ENCODE measurements at regions not wholly inside any gene's neighbourhood (a gene's known extent, or its start where the extent isn't known, plus 50 kb on each side); places are given as distances from the start of the nearest gene placed in this dataset.

GRCh38 chr3:70774641-70775040 is 462.2 kb upstream of the MDFIC2 start:
- no peak overlapping the region for H3K9ac ChIP-seq (ENCODE audit: low read length)
- H4K91ac ChIP-seq (ENCODE audit: low read depth, low read length), result no peak overlapping the region
- no peak overlapping the region for H3K14ac ChIP-seq (ENCODE audit: low read length)
- H3K79me1 ChIP-seq (ENCODE audit: low read length), result no peaks in the 10 kb centered on the region
- no peaks in the 10 kb centered on the region for H3K36me3 ChIP-seq (ENCODE audit: control insufficient read depth in 1 of 2, insufficient read depth in 2 of 2, low read length in 2 of 2)
- no peaks in the 10 kb centered on the region for H3K9me3 ChIP-seq (ENCODE audit: insufficient read depth, low read depth, low read length)
- no peak overlapping the region for H3K23ac ChIP-seq (ENCODE audit: low read length)
- H3K18ac ChIP-seq (ENCODE audit: low read length), result no peak overlapping the region
- H2BK5ac ChIP-seq (ENCODE audit: low read depth, low read length, poor library complexity), result no peak overlapping the region
- no peaks in the 10 kb centered on the region for H3K27me3 ChIP-seq (ENCODE audit: insufficient read depth, low read length)
- H3K4me1 ChIP-seq (ENCODE audit: control insufficient read depth in 1 of 2, insufficient read depth in 2 of 2, low read length in 2 of 2), result no peaks in the 10 kb centered on the region
- DNase-seq, result no peak
- H3K79me2 ChIP-seq (ENCODE audit: control insufficient read depth, insufficient read depth, low read length, poor library complexity), result no peaks in the 10 kb centered on the region
- no peak overlapping the region for H3K4me3 ChIP-seq (ENCODE audit: low read depth, low read length)
- no peak overlapping the region for H2AK5ac ChIP-seq (ENCODE audit: low read length)
- no peak overlapping the region for H2BK120ac ChIP-seq (ENCODE audit: insufficient read depth, low read length, poor library complexity)
- H4K8ac ChIP-seq (ENCODE audit: low read depth, low read length), result no peak overlapping the region
- WGBS (ENCODE audit: extremely low coverage, insufficient coverage, insufficient read length), result no CpG with 5 or more reads among the region's 1 CpG
- H4K12ac ChIP-seq (ENCODE audit: low read depth, low read length), result no peak overlapping the region
- H2AFZ ChIP-seq (ENCODE audit: insufficient read depth, low read length, poor library complexity), result no peak overlapping the region
- no peak overlapping the region for H2BK12ac ChIP-seq (ENCODE audit: low read length)
- H3K27ac ChIP-seq (ENCODE audit: low read depth, low read length), result no peak overlapping the region
- H3K4me2 ChIP-seq (ENCODE audit: low read length), result no peak overlapping the region
- H3K4ac ChIP-seq (ENCODE audit: low read depth, low read length), result no peak overlapping the region

GRCh38 chr3:70771426-70772147 is 459.1 kb upstream of the MDFIC2 start:
- Histone ChIP-seq H3K14ac (ENCODE audit: low read length) (no peak overlapping the region), H3K79me1 (ENCODE audit: low read length) (no peaks in the 10 kb centered on the region), H3K4me1 (ENCODE audit: control insufficient read depth in 1 of 2, insufficient read depth in 2 of 2, low read length in 2 of 2) (no peaks in the 10 kb centered on the region), H3K9ac (ENCODE audit: low read length) (no peak overlapping the region), H4K91ac (ENCODE audit: low read depth, low read length) (no peak overlapping the region), H3K4me3 (ENCODE audit: low read depth, low read length) (no peak overlapping the region), H3K36me3 (ENCODE audit: control insufficient read depth in 1 of 2, insufficient read depth in 2 of 2, low read length in 2 of 2) (no peaks in the 10 kb centered on the region), H4K12ac (ENCODE audit: low read depth, low read length) (no peak overlapping the region), H4K8ac (ENCODE audit: low read depth, low read length) (no peak overlapping the region), H3K4me2 (ENCODE audit: low read length) (no peak overlapping the region), H2BK5ac (ENCODE audit: low read depth, low read length, poor library complexity) (no peak overlapping the region), H2BK120ac (ENCODE audit: insufficient read depth, low read length, poor library complexity) (no peak overlapping the region), H3K27me3 (ENCODE audit: insufficient read depth, low read length) (no peaks in the 10 kb centered on the region), H3K79me2 (ENCODE audit: control insufficient read depth, insufficient read depth, low read length, poor library complexity) (no peaks in the 10 kb centered on the region), H3K9me3 (ENCODE audit: insufficient read depth, low read depth, low read length) (no peaks in the 10 kb centered on the region), H3K4ac (ENCODE audit: low read depth, low read length) (no peak overlapping the region), H3K27ac (ENCODE audit: low read depth, low read length) (no peak overlapping the region), H2AFZ (ENCODE audit: insufficient read depth, low read length, poor library complexity) (no peak overlapping the region), H3K18ac (ENCODE audit: low read length) (no peak overlapping the region), H3K23ac (ENCODE audit: low read length) (no peak overlapping the region), H2BK12ac (ENCODE audit: low read length) (no peak overlapping the region), H2AK5ac (ENCODE audit: low read length) (no peak overlapping the region)
- WGBS (ENCODE audit: extremely low coverage, insufficient coverage, insufficient read length), result no CpG with 5 or more reads among the region's 4 CpGs
- DNase-seq, result no peak

- Histone ChIP-seq H3K36me3 (ENCODE audit: control insufficient read depth in 1 of 2, insufficient read depth in 2 of 2, low read length in 2 of 2) (no peaks in the 10 kb centered on the region), H3K4me3 (ENCODE audit: low read depth, low read length) (no peak overlapping the region), H3K4ac (ENCODE audit: low read depth, low read length) (no peak overlapping the region), H2BK5ac (ENCODE audit: low read depth, low read length, poor library complexity) (no peak overlapping the region), H3K14ac (ENCODE audit: low read length) (no peak overlapping the region), H3K23ac (ENCODE audit: low read length) (no peak overlapping the region), H3K79me1 (ENCODE audit: low read length) (no peaks in the 10 kb centered on the region), H3K4me2 (ENCODE audit: low read length) (no peak overlapping the region), H3K9me3 (ENCODE audit: insufficient read depth, low read depth, low read length) (no peaks in the 10 kb centered on the region), H4K12ac (ENCODE audit: low read depth, low read length) (no peak overlapping the region), H2BK120ac (ENCODE audit: insufficient read depth, low read length, poor library complexity) (no peak overlapping the region), H3K27me3 (ENCODE audit: insufficient read depth, low read length) (no peaks in the 10 kb centered on the region), H3K27ac (ENCODE audit: low read depth, low read length) (no peak overlapping the region), H2AFZ (ENCODE audit: insufficient read depth, low read length, poor library complexity) (no peak overlapping the region), H3K18ac (ENCODE audit: low read length) (no peak overlapping the region), H2AK5ac (ENCODE audit: low read length) (no peak overlapping the region), H3K79me2 (ENCODE audit: control insufficient read depth, insufficient read depth, low read length, poor library complexity) (no peaks in the 10 kb centered on the region), H3K4me1 (ENCODE audit: control insufficient read depth in 1 of 2, insufficient read depth in 2 of 2, low read length in 2 of 2) (no peaks in the 10 kb centered on the region), H3K9ac (ENCODE audit: low read length) (no peak overlapping the region), H4K91ac (ENCODE audit: low read depth, low read length) (no peak overlapping the region), H2BK12ac (ENCODE audit: low read length) (no peak overlapping the region), H4K8ac (ENCODE audit: low read depth, low read length) (no peak overlapping the region)
- no peak for DNase-seq
- WGBS (ENCODE audit: extremely low coverage, insufficient coverage, insufficient read length), result no CpG with 5 or more reads among the region's 1 CpG
Observed at GRCh38 chr3:70770650-70771049, 458.2 kb upstream of the MDFIC2 start.

DNA sequence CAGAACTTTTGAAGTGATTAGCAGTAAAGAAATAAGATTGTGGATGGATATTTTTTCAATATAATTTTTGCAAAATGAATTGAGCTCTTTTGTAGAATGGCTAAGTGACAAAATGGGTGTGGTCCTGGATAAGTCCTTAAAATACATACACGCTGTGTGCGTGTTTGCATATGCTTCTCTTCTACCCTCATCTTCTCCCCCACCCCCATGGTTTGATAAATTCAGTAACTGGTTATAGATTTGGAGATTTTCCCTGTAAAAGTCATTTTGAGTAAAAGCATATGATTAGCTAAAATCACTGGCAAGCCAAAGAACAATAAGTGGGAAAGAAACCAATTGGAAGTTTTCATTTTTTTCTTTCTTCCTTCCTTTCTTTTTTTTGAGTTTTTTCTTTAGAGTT is 453.9 kb upstream of the MDFIC2 start:
- H3K36me3 ChIP-seq (ENCODE audit: control insufficient read depth in 1 of 2, insufficient read depth in 2 of 2, low read length in 2 of 2), result no peaks in the 10 kb centered on the region
- H2AK5ac ChIP-seq (ENCODE audit: low read length), result no peak overlapping the region
- H3K79me1 ChIP-seq (ENCODE audit: low read length), result no peaks in the 10 kb centered on the region
- no peaks in the 10 kb centered on the region for H3K9me3 ChIP-seq (ENCODE audit: insufficient read depth, low read depth, low read length)
- no peak overlapping the region for H3K9ac ChIP-seq (ENCODE audit: low read length)
- H3K14ac ChIP-seq (ENCODE audit: low read length), result no peak overlapping the region
- no peaks in the 10 kb centered on the region for H3K27me3 ChIP-seq (ENCODE audit: insufficient read depth, low read length)
- H4K12ac ChIP-seq (ENCODE audit: low read depth, low read length), result no peak overlapping the region
- no peak for DNase-seq
- no peak overlapping the region for H3K27ac ChIP-seq (ENCODE audit: low read depth, low read length)
- no peak overlapping the region for H3K4me3 ChIP-seq (ENCODE audit: low read depth, low read length)
- H3K23ac ChIP-seq (ENCODE audit: low read length), result no peak overlapping the region
- no peak overlapping the region for H3K4ac ChIP-seq (ENCODE audit: low read depth, low read length)
- no peak overlapping the region for H2BK5ac ChIP-seq (ENCODE audit: low read depth, low read length, poor library complexity)
- no peak overlapping the region for H4K91ac ChIP-seq (ENCODE audit: low read depth, low read length)
- H2BK12ac ChIP-seq (ENCODE audit: low read length), result no peak overlapping the region
- H3K4me2 ChIP-seq (ENCODE audit: low read length), result no peak overlapping the region
- no peaks in the 10 kb centered on the region for H3K4me1 ChIP-seq (ENCODE audit: control insufficient read depth in 1 of 2, insufficient read depth in 2 of 2, low read length in 2 of 2)
- H2BK120ac ChIP-seq (ENCODE audit: insufficient read depth, low read length, poor library complexity), result no peak overlapping the region
- H3K79me2 ChIP-seq (ENCODE audit: control insufficient read depth, insufficient read depth, low read length, poor library complexity), result no peaks in the 10 kb centered on the region
- H4K8ac ChIP-seq (ENCODE audit: low read depth, low read length), result no peak overlapping the region
- no peak overlapping the region for H2AFZ ChIP-seq (ENCODE audit: insufficient read depth, low read length, poor library complexity)
- H3K18ac ChIP-seq (ENCODE audit: low read length), result no peak overlapping the region
- WGBS (ENCODE audit: extremely low coverage, insufficient coverage, insufficient read length), result no CpG with 5 or more reads among the region's 2 CpGs
